ENCODE measurements at regions not wholly inside any gene's neighbourhood (a gene's known extent, or its start where the extent isn't known, plus 50 kb on each side); places are given as distances from the start of the nearest gene placed in this dataset.

- Mint-ChIP-seq H3K27ac (no peak overlapping the region), H3K9me3 (no peaks in the 10 kb centered on the region), H3K27me3 (ENCODE audit: insufficient read depth, low read depth) (peaks cover 10% of the 10 kb centered on the region), H3K4me3 (peak overlapping the region; percentile 20), H3K4me1 (peaks cover 37% of the 10 kb centered on the region), H3K36me3 (no peaks in the 10 kb centered on the region)
- Histone ChIP-seq H3K27me3 (no peaks in the 10 kb centered on the region), H3K9me3 (ENCODE audit: low read depth) (no peaks in the 10 kb centered on the region), H3K27ac (no peak overlapping the region), H3K79me2 (ENCODE audit: low read depth) (no peaks in the 10 kb centered on the region), H2AFZ (replicated peaks) (no peak overlapping the region), H3K9ac (no peak overlapping the region), H3K4me3 (no peak overlapping the region), H4K20me1 (ENCODE audit: low read depth) (no peaks in the 10 kb centered on the region), H3K36me3 (no peaks in the 10 kb centered on the region), H3K4me1 (peaks cover 10% of the 10 kb centered on the region), H3K4me2 (no peak overlapping the region), H3F3A (ENCODE audit: low read depth) (no peaks in the 10 kb centered on the region)
- no peak for DNase-seq (ENCODE audit: low spot score)
- no peak for TF ChIP-seq EZH2phosphoT487 (IDR thresholded peaks at IDR 0.05)
- TF ChIP-seq CTCF (IDR thresholded peaks at IDR 0.05) = no peak
- no peak for TF ChIP-seq EZH2 (IDR thresholded peaks at IDR 0.05)
These were observed 82.2 kb upstream of the TBX3 start for GRCh38 chr12:114765960-114766691.

GRCh38 chr12:114764510-114764909, 80.5 kb upstream of the TBX3 start:
- H3K27me3 Mint-ChIP-seq (ENCODE audit: insufficient read depth, low read depth) = peaks cover 15% of the 10 kb centered on the region
- peaks cover 37% of the 10 kb centered on the region for H3K4me1 Mint-ChIP-seq
- no peaks in the 10 kb centered on the region for H3K27me3 ChIP-seq
- H3K4me3 ChIP-seq = no peak overlapping the region
- no peak overlapping the region for H2AFZ ChIP-seq (replicated peaks)
- peaks cover 10% of the 10 kb centered on the region for H3K4me1 ChIP-seq
- no peak overlapping the region for H3K27ac ChIP-seq
- no peaks in the 10 kb centered on the region for H3K36me3 Mint-ChIP-seq
- H3F3A ChIP-seq (ENCODE audit: low read depth) = no peaks in the 10 kb centered on the region
- no peak overlapping the region for H3K4me2 ChIP-seq
- no peaks in the 10 kb centered on the region for H4K20me1 ChIP-seq (ENCODE audit: low read depth)
- no peaks in the 10 kb centered on the region for H3K79me2 ChIP-seq (ENCODE audit: low read depth)
- H3K9ac ChIP-seq = no peak overlapping the region
- no peak for TF ChIP-seq CTCF (IDR thresholded peaks at IDR 0.05)
- no peak for TF ChIP-seq EZH2 (IDR thresholded peaks at IDR 0.05)
- no peak for TF ChIP-seq EZH2phosphoT487 (IDR thresholded peaks at IDR 0.05)
- no peaks in the 10 kb centered on the region for H3K36me3 ChIP-seq
- H3K27ac Mint-ChIP-seq = peak overlapping the region; percentile 27
- H3K4me3 Mint-ChIP-seq = no peak overlapping the region
- peak; percentile 37 for DNase-seq (ENCODE audit: low spot score)
- H3K9me3 Mint-ChIP-seq = no peaks in the 10 kb centered on the region
- H3K9me3 ChIP-seq (ENCODE audit: low read depth) = no peaks in the 10 kb centered on the region

GRCh38 chr12:114762490-114763110, 78.6 kb upstream of the TBX3 start:
- no peaks in the 10 kb centered on the region for H4K20me1 ChIP-seq (ENCODE audit: low read depth)
- peaks cover 18% of the 10 kb centered on the region for H3K27me3 Mint-ChIP-seq (ENCODE audit: insufficient read depth, low read depth)
- no peak overlapping the region for H3K27ac ChIP-seq
- peak overlapping the region; percentile 67 for H3K27ac Mint-ChIP-seq
- H3F3A ChIP-seq (ENCODE audit: low read depth) = peaks cover 3% of the 10 kb centered on the region
- no peak overlapping the region for H3K9ac ChIP-seq
- no peak overlapping the region for H3K4me3 ChIP-seq
- H3K4me2 ChIP-seq = no peak overlapping the region
- no peaks in the 10 kb centered on the region for H3K27me3 ChIP-seq
- H3K4me3 Mint-ChIP-seq = no peak overlapping the region
- no peaks in the 10 kb centered on the region for H3K9me3 Mint-ChIP-seq
- no peak for TF ChIP-seq CTCF (IDR thresholded peaks at IDR 0.05)
- no peak for TF ChIP-seq EZH2phosphoT487 (IDR thresholded peaks at IDR 0.05)
- no peak for TF ChIP-seq EZH2 (IDR thresholded peaks at IDR 0.05)
- no peaks in the 10 kb centered on the region for H3K9me3 ChIP-seq (ENCODE audit: low read depth)
- H3K4me1 ChIP-seq = peaks cover 10% of the 10 kb centered on the region
- peaks cover 39% of the 10 kb centered on the region for H3K4me1 Mint-ChIP-seq
- no peaks in the 10 kb centered on the region for H3K79me2 ChIP-seq (ENCODE audit: low read depth)
- no peak for DNase-seq (ENCODE audit: low spot score)
- no peak overlapping the region for H2AFZ ChIP-seq (replicated peaks)
- H3K36me3 Mint-ChIP-seq = no peaks in the 10 kb centered on the region
- no peaks in the 10 kb centered on the region for H3K36me3 ChIP-seq
